ENCODE measurements at regions not wholly inside any gene's neighbourhood (a gene's known extent, or its start where the extent isn't known, plus 50 kb on each side); places are given as distances from the start of the nearest gene placed in this dataset.
"Not testable (repeated sequence)": the region's sequence is repeated elsewhere in the genome, so short reads cannot be mapped to it uniquely, and the experiment has no call there.

- H3K27ac ChIP-seq = no peak overlapping the region
- TF ChIP-seq CTCF (conservative IDR thresholded peaks at IDR 0.05) = no peak
These were observed 480.8 kb upstream of the DPH6 start for GRCh38 chr15:36026627-36027283.

DNA sequence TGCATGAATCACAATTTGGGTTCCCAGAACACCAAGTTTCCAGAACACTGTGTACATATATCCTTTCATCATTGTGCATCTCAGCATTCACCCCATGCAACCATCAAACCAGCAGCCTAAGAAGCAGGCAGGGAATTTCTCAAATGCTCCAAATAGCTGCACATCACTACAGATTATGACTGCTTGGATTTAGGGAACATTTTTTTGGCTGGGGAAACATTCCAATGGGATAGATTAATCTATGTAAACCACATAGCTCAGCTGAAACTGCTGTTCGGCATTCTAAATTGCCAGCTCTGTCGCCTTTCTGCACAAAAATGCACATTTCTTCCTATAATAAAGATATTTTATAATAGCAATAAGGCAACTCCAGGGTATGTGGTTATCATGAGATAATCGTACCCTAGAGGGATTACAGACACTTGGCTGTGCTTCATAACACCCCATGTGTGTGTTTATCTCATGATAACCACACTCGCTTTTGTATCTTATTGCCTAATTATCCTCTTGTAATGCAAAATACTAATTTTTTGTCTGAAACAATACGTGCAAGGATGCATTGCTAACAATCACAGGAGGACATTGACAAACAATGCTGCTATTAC, 483.7 kb upstream of the DPH6 start:
- no peak overlapping the region for H3K27ac ChIP-seq
- no peak for TF ChIP-seq CTCF (conservative IDR thresholded peaks at IDR 0.05)

- TF ChIP-seq CTCF (conservative IDR thresholded peaks at IDR 0.05) = no peak
- H3K27ac ChIP-seq = no peak overlapping the region
These were observed 494.1 kb upstream of the DPH6 start for GRCh38 chr15:36039996-36040572.

DNA sequence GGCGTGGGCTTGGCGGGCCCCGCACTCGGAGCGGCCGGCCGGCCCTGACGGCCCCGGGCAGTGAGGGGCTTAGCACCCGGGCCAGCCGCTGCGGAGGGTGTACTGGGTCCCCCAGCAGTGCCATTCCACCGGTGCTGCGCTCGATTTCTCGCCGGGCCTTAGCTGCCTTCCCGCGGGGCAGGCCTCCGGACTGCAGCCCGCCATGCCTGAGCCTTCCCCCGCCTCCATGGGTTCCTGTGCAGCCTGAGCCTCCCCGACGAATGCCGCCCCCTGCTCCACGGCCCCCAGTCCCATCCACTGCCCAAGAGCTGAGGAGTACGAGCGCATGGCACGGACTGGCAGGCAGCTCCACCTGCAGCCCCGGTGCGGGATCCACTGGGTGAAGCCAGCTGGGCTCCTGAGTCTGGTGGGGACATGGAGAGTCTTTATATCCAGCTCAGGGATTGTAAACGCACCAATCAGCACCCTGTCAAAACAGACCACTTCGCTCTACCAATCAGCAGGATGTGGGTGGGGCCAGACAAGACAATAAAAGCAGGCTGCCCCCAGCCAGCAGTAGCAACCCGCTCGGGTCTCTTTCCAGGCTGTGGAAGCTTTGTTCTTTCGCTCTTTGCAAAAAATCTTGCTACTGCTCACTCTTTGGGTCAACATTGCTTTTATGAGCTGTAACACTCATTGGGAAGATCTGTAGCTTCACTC, 501.2 kb upstream of the DPH6 start:
- not testable (repeated sequence) for H3K27ac ChIP-seq

- TF ChIP-seq CTCF (conservative IDR thresholded peaks at IDR 0.05) = no peak
- no peak overlapping the region for H3K27ac ChIP-seq
These were observed 504.9 kb upstream of the DPH6 start for GRCh38 chr15:36050899-36051298.

GRCh38 chr15:36052641-36053040, 506.7 kb upstream of the DPH6 start:
- H3K27ac ChIP-seq = not testable (repeated sequence)
- TF ChIP-seq CTCF (conservative IDR thresholded peaks at IDR 0.05) = peak; percentile 69

- no peak for TF ChIP-seq CTCF (conservative IDR thresholded peaks at IDR 0.05)
- H3K27ac ChIP-seq = no peak overlapping the region
These were observed 507.8 kb upstream of the DPH6 start for GRCh38 chr15:36053746-36054145.
